ENCODE measurements at regions not wholly inside any gene's neighbourhood (a gene's known extent, or its start where the extent isn't known, plus 50 kb on each side); places are given as distances from the start of the nearest gene placed in this dataset.

GRCh38 chr10:57776688-57777432 lies 490.8 kb downstream of the IPMK start:
- Histone ChIP-seq H3K27me3 (ENCODE audit: low read depth, low read length) (no peaks in the 10 kb centered on the region), H3K79me2 (ENCODE audit: low read length) (no peaks in the 10 kb centered on the region), H3K36me3 (replicated peaks; ENCODE audit: low read depth, low read length) (no peaks in the 10 kb centered on the region), H2AFZ (ENCODE audit: low read depth, low read length) (no peak overlapping the region), H3K27ac (ENCODE audit: low read length) (no peak overlapping the region), H4K20me1 (ENCODE audit: insufficient read depth, low read length) (no peaks in the 10 kb centered on the region), H3K4me1 (ENCODE audit: low read length) (no peaks in the 10 kb centered on the region), H3K4me3 (ENCODE audit: low read length) (no peak overlapping the region), H3K9me3 (ENCODE audit: insufficient read depth, low read length) (no peaks in the 10 kb centered on the region), H3K9ac (ENCODE audit: low read length) (no peak overlapping the region), H3K4me2 (ENCODE audit: low read length) (no peak overlapping the region)
- TF ChIP-seq CTCF (IDR thresholded peaks at IDR 0.05; ENCODE audit: low read depth, low read length) (no peak), EZH2phosphoT487 (IDR thresholded peaks at IDR 0.05; ENCODE audit: low read depth) (no peak)

- no peak overlapping the region for H3K27ac ChIP-seq (ENCODE audit: low read length)
- H3K36me3 ChIP-seq (replicated peaks; ENCODE audit: low read depth, low read length): no peaks in the 10 kb centered on the region
- no peak overlapping the region for H3K4me2 ChIP-seq (ENCODE audit: low read length)
- no peak overlapping the region for H3K9ac ChIP-seq (ENCODE audit: low read length)
- H2AFZ ChIP-seq (ENCODE audit: low read depth, low read length): no peak overlapping the region
- H3K79me2 ChIP-seq (ENCODE audit: low read length): no peaks in the 10 kb centered on the region
- no peak overlapping the region for H3K4me3 ChIP-seq (ENCODE audit: low read length)
- TF ChIP-seq CTCF (IDR thresholded peaks at IDR 0.05; ENCODE audit: low read depth, low read length) (no peak), EZH2phosphoT487 (IDR thresholded peaks at IDR 0.05; ENCODE audit: low read depth) (no peak)
- no peaks in the 10 kb centered on the region for H3K9me3 ChIP-seq (ENCODE audit: insufficient read depth, low read length)
- H4K20me1 ChIP-seq (ENCODE audit: insufficient read depth, low read length): no peaks in the 10 kb centered on the region
- H3K27me3 ChIP-seq (ENCODE audit: low read depth, low read length): no peaks in the 10 kb centered on the region
- no peaks in the 10 kb centered on the region for H3K4me1 ChIP-seq (ENCODE audit: low read length)
Measured at GRCh38 chr10:57775250-57775649, 492.4 kb downstream of the IPMK start.

- H3K27ac ChIP-seq (ENCODE audit: low read length): no peak overlapping the region
- TF ChIP-seq CTCF (IDR thresholded peaks at IDR 0.05; ENCODE audit: low read depth, low read length) (no peak), EZH2phosphoT487 (IDR thresholded peaks at IDR 0.05; ENCODE audit: low read depth) (no peak)
- no peak overlapping the region for H2AFZ ChIP-seq (ENCODE audit: low read depth, low read length)
- H3K27me3 ChIP-seq (ENCODE audit: low read depth, low read length): no peaks in the 10 kb centered on the region
- H4K20me1 ChIP-seq (ENCODE audit: insufficient read depth, low read length): no peaks in the 10 kb centered on the region
- no peaks in the 10 kb centered on the region for H3K79me2 ChIP-seq (ENCODE audit: low read length)
- no peaks in the 10 kb centered on the region for H3K36me3 ChIP-seq (replicated peaks; ENCODE audit: low read depth, low read length)
- no peaks in the 10 kb centered on the region for H3K9me3 ChIP-seq (ENCODE audit: insufficient read depth, low read length)
- no peaks in the 10 kb centered on the region for H3K4me1 ChIP-seq (ENCODE audit: low read length)
- no peak overlapping the region for H3K9ac ChIP-seq (ENCODE audit: low read length)
- no peak overlapping the region for H3K4me3 ChIP-seq (ENCODE audit: low read length)
- H3K4me2 ChIP-seq (ENCODE audit: low read length): no peak overlapping the region
Measured at GRCh38 chr10:57769298-57769697, 498.4 kb downstream of the IPMK start.

- no peaks in the 10 kb centered on the region for H3K9me3 ChIP-seq (ENCODE audit: insufficient read depth, low read length)
- H2AFZ ChIP-seq (ENCODE audit: low read depth, low read length): no peak overlapping the region
- no peaks in the 10 kb centered on the region for H4K20me1 ChIP-seq (ENCODE audit: insufficient read depth, low read length)
- no peaks in the 10 kb centered on the region for H3K27me3 ChIP-seq (ENCODE audit: low read depth, low read length)
- H3K4me3 ChIP-seq (ENCODE audit: low read length): no peak overlapping the region
- no peaks in the 10 kb centered on the region for H3K79me2 ChIP-seq (ENCODE audit: low read length)
- no peak for TF ChIP-seq CTCF (IDR thresholded peaks at IDR 0.05; ENCODE audit: low read depth, low read length)
- TF ChIP-seq EZH2phosphoT487 (IDR thresholded peaks at IDR 0.05; ENCODE audit: low read depth): no peak
- no peak overlapping the region for H3K4me2 ChIP-seq (ENCODE audit: low read length)
- H3K9ac ChIP-seq (ENCODE audit: low read length): no peak overlapping the region
- H3K36me3 ChIP-seq (replicated peaks; ENCODE audit: low read depth, low read length): no peaks in the 10 kb centered on the region
- H3K27ac ChIP-seq (ENCODE audit: low read length): no peak overlapping the region
- no peaks in the 10 kb centered on the region for H3K4me1 ChIP-seq (ENCODE audit: low read length)
Measured at GRCh38 chr10:57759777-57760176, 507.9 kb downstream of the IPMK start.

Measured in OCI-LY3 (cell line).